22Rv1 (cell line): ENCODE measurements at regions not wholly inside any gene's neighbourhood (a gene's known extent, or its start where the extent isn't known, plus 50 kb on each side); places are given as distances from the start of the nearest gene placed in this dataset.

Experiments
- CTCF ChIP-seq: fragments of 450-650 bp; IDR thresholded peaks from 2 replicates; pipeline ENCODE4 v1.5.1; 2017; ENCODE audit warnings: mild to moderate bottlenecking
- ZFX ChIP-seq: fragments of 450-650 bp; IDR thresholded peaks from 2 replicates; pipeline ENCODE4 v1.6.1; 2017; ENCODE audit warnings: antibody characterized with exemption, borderline replicate concordance

GRCh38 chr11:42397483-42397882 lies 914.3 kb upstream of the API5 start:
- TF ChIP-seq CTCF: no peak
- no peak for TF ChIP-seq ZFX
